Nephron (organoid): ENCODE measurements at regions not wholly inside any gene's neighbourhood (a gene's known extent, or its start where the extent isn't known, plus 50 kb on each side); places are given as distances from the start of the nearest gene placed in this dataset.
A peak's percentile ranks its signal among the peaks of the same experiment; 100 is the strongest.

Experiments
- H3K27ac Mint-ChIP-seq, 3 experiments: 2 replicates each; pipeline ENCODE4 v1.8.0; 2020; ENCODE audit warnings: mixed read lengths in 3 of 3, mild to moderate bottlenecking in 2 of 3, moderate library complexity in 1 of 3
- H3K27me3 Mint-ChIP-seq: 2 replicates; pipeline ENCODE4 v1.8.0; 2021; ENCODE audit warnings: low read depth, mild to moderate bottlenecking, moderate library complexity, mixed read lengths
- H3K36me3 Mint-ChIP-seq: 2 replicates; pipeline ENCODE4 v1.8.0; 2020; ENCODE audit warnings: low read depth, mixed read lengths
- H3K4me1 Mint-ChIP-seq: 2 replicates; pipeline ENCODE4 v1.8.0; 2020; ENCODE audit warnings: mixed read lengths
- H3K4me3 Mint-ChIP-seq, 3 experiments: 2 replicates each; pipeline ENCODE4 v1.8.0; 2020; ENCODE audit warnings: mild to moderate bottlenecking in 3 of 3, mixed read lengths in 3 of 3, moderate library complexity in 2 of 3
- H3K9me3 Mint-ChIP-seq: 2 replicates; pipeline ENCODE4 v1.8.0; 2020; ENCODE audit warnings: mixed read lengths
- CTCF ChIP-seq, 3 experiments: fragments of 200-600 bp; sonication (generic); IDR thresholded peaks; one replicate each; pipeline ENCODE4 v1.5.0; 2021; ENCODE audit warnings: antibody characterized with exemption in 3 of 3; ENCODE audit not compliant: unreplicated experiment in 3 of 3

GRCh38 chr3:30496066-30496966 lies 110.1 kb upstream of the TGFBR2 start:
- H3K27me3 Mint-ChIP-seq, result no peaks in the 10 kb centered on the region
- H3K4me3 Mint-ChIP-seq, result peak overlapping the region in 1 of 3 experiments; percentile 31
- H3K27ac Mint-ChIP-seq, result peak overlapping the region; percentile 69 to 79 (median 71)
- H3K36me3 Mint-ChIP-seq, result no peaks in the 10 kb centered on the region
- TF ChIP-seq CTCF (IDR thresholded peaks at IDR 0.05; ENCODE audit: unreplicated experiment in 3 of 3), result no peak
- no peaks in the 10 kb centered on the region for H3K9me3 Mint-ChIP-seq
- H3K4me1 Mint-ChIP-seq, result peaks cover 58% of the 10 kb centered on the region

DNA sequence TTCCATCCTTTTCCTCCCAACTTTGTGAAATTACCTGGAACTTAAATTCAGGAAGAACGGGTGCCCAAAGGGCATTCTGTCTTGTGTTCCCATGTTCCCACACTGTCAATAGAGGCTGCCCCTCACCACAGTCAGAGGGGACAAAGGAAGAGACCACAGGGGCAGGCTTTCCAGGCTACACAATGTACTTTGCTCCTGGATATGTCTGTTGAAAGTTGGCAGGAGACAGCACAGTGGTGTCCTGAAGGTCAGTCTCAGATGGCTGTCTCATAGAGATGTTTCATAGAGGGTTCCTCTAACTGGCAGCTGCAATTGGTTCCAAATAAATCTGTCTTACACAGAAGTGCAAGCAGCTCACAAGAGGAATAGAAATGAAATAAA lies 107.8 kb upstream of the TGFBR2 start:
- no peak overlapping the region for H3K4me3 Mint-ChIP-seq
- no peak for TF ChIP-seq CTCF (IDR thresholded peaks at IDR 0.05; ENCODE audit: unreplicated experiment in 3 of 3)
- peaks cover 48% of the 10 kb centered on the region for H3K4me1 Mint-ChIP-seq
- H3K9me3 Mint-ChIP-seq, result no peaks in the 10 kb centered on the region
- H3K27me3 Mint-ChIP-seq, result no peaks in the 10 kb centered on the region
- H3K27ac Mint-ChIP-seq, result no peak overlapping the region
- H3K36me3 Mint-ChIP-seq, result no peaks in the 10 kb centered on the region

- H3K27ac Mint-ChIP-seq, result no peak overlapping the region
- H3K4me3 Mint-ChIP-seq, result no peak overlapping the region
- no peaks in the 10 kb centered on the region for H3K27me3 Mint-ChIP-seq
- H3K4me1 Mint-ChIP-seq, result peaks cover 25% of the 10 kb centered on the region
- H3K9me3 Mint-ChIP-seq, result peaks cover 5% of the 10 kb centered on the region
- no peak for TF ChIP-seq CTCF (IDR thresholded peaks at IDR 0.05; ENCODE audit: unreplicated experiment in 3 of 3)
- H3K36me3 Mint-ChIP-seq, result no peaks in the 10 kb centered on the region
Observed at GRCh38 chr3:30500666-30501399, 105.6 kb upstream of the TGFBR2 start.

DNA sequence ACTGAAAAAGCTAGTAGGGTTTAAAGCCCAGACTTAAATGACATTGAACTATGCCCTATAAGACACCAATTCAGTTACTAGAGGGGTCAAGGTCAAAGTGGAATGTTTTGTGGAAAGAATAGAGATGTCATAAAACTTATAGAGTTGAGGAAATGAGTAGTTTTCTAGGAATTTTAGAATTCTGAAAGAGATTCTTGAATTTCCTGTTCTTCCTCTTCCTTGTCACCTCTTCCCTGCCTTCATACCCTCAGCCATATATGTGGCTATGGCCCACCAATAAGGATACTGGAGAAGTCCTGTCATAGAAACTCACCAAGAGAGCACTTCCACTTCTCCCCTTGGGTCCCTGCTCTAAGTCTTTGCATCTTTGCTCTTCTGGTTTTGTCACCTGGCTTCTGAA lies 104.9 kb upstream of the TGFBR2 start:
- no peak for TF ChIP-seq CTCF (IDR thresholded peaks at IDR 0.05; ENCODE audit: unreplicated experiment in 3 of 3)
- Mint-ChIP-seq H3K36me3 (no peaks in the 10 kb centered on the region), H3K27me3 (no peaks in the 10 kb centered on the region), H3K4me3 (no peak overlapping the region), H3K27ac (no peak overlapping the region), H3K9me3 (peaks cover 5% of the 10 kb centered on the region), H3K4me1 (peaks cover 18% of the 10 kb centered on the region)

GRCh38 chr3:30502051-30502741 lies 104.2 kb upstream of the TGFBR2 start:
- Mint-ChIP-seq H3K4me1 (peaks cover 12% of the 10 kb centered on the region), H3K27ac (no peak overlapping the region)
- no peak for TF ChIP-seq CTCF (IDR thresholded peaks at IDR 0.05; ENCODE audit: unreplicated experiment in 3 of 3)

More at GRCh38 chr3:30502051-30502741, 104.2 kb upstream of the TGFBR2 start:
- Mint-ChIP-seq H3K9me3 (peaks cover 5% of the 10 kb centered on the region), H3K27me3 (no peaks in the 10 kb centered on the region), H3K36me3 (no peaks in the 10 kb centered on the region), H3K4me3 (no peak overlapping the region)
